Muscle of leg (tissue), 3 donors: ENCODE measurements at regions not wholly inside any gene's neighbourhood (a gene's known extent, or its start where the extent isn't known, plus 50 kb on each side); places are given as distances from the start of the nearest gene placed in this dataset.
A peak's percentile ranks its signal among the peaks of the same experiment; 100 is the strongest.

ENCODE experiments used
- DNase-seq: peaks from one replicate; pipeline ENCODE4 v3.0.0; 2013
- H3K27ac ChIP-seq: one replicate; pipeline ENCODE4 v1.5.1; 2013; ENCODE audit warnings: mild to moderate bottlenecking, low read length, control low read depth
- H3K27me3 ChIP-seq: one replicate; pipeline ENCODE4 v1.6.1; 2013; ENCODE audit warnings: low read length; ENCODE audit not compliant: control insufficient read depth, insufficient read depth
- H3K36me3 ChIP-seq: one replicate; pipeline ENCODE4 v1.6.1; 2013; ENCODE audit warnings: low read length; ENCODE audit not compliant: control insufficient read depth, insufficient read depth
- H3K4me1 ChIP-seq: one replicate; pipeline ENCODE4 v1.6.1; 2013; ENCODE audit warnings: low read length; ENCODE audit not compliant: control insufficient read depth, insufficient read depth
- H3K4me3 ChIP-seq: one replicate; pipeline ENCODE4 v1.5.1; 2013; ENCODE audit warnings: low read length, control low read depth
- H3K9me3 ChIP-seq: replicated peaks from 2 replicates; pipeline ENCODE4 v1.6.1; 2013; ENCODE audit warnings: low read depth, low read length; ENCODE audit not compliant: control insufficient read depth
- WGBS: methylation state at CpG from one replicate; pipeline ENCODE4 v1.1.5; 2013; ENCODE audit warnings: missing lambda C conversion rate; ENCODE audit not compliant: insufficient coverage; 5-methylcytosine and 5-hydroxymethylcytosine counted together

GRCh38 chr20:12598894-12599293 lies 409.9 kb upstream of the SPTLC3 start:
- no CpG with 5 or more reads among the region's 3 CpGs for WGBS
- no peaks in the 10 kb centered on the region for H3K36me3 ChIP-seq
- no peak for DNase-seq
- H3K4me3 ChIP-seq, result no peak overlapping the region
- H3K27me3 ChIP-seq, result no peaks in the 10 kb centered on the region
- no peaks in the 10 kb centered on the region for H3K4me1 ChIP-seq
- H3K27ac ChIP-seq, result no peak overlapping the region
- no peaks in the 10 kb centered on the region for H3K9me3 ChIP-seq

- Histone ChIP-seq H3K27me3 (no peaks in the 10 kb centered on the region), H3K36me3 (no peaks in the 10 kb centered on the region), H3K27ac (no peak overlapping the region), H3K9me3 (no peaks in the 10 kb centered on the region), H3K4me1 (no peaks in the 10 kb centered on the region), H3K4me3 (no peak overlapping the region)
- no peak for DNase-seq
These were observed 409.3 kb upstream of the SPTLC3 start for GRCh38 chr20:12599494-12599893.

- Histone ChIP-seq H3K36me3 (no peaks in the 10 kb centered on the region), H3K27ac (no peak overlapping the region), H3K4me3 (no peak overlapping the region), H3K9me3 (no peaks in the 10 kb centered on the region), H3K4me1 (no peaks in the 10 kb centered on the region), H3K27me3 (no peaks in the 10 kb centered on the region)
- DNase-seq, result no peak
- 38% methylated on average over 1 of the region's 2 CpGs for WGBS
These were observed 403.0 kb upstream of the SPTLC3 start for GRCh38 chr20:12605751-12606150.

GRCh38 chr20:12610871-12611270 lies 397.9 kb upstream of the SPTLC3 start:
- H3K4me1 ChIP-seq, result no peaks in the 10 kb centered on the region
- no peak overlapping the region for H3K27ac ChIP-seq
- no peaks in the 10 kb centered on the region for H3K9me3 ChIP-seq
- no peaks in the 10 kb centered on the region for H3K36me3 ChIP-seq
- H3K4me3 ChIP-seq, result no peak overlapping the region
- whole genome bisulfite sequencing, result no CpG with 5 or more reads among the region's 1 CpG
- no peak for DNase-seq
- no peaks in the 10 kb centered on the region for H3K27me3 ChIP-seq

GRCh38 chr20:12614764-12615163 lies 394.0 kb upstream of the SPTLC3 start:
- Histone ChIP-seq H3K27me3 (no peaks in the 10 kb centered on the region), H3K4me3 (no peak overlapping the region), H3K9me3 (no peaks in the 10 kb centered on the region), H3K4me1 (no peaks in the 10 kb centered on the region), H3K36me3 (no peaks in the 10 kb centered on the region), H3K27ac (no peak overlapping the region)
- no peak for DNase-seq
- 100% methylated on average over 1 of the region's 1 CpG for WGBS

- 85% methylated on average over 2 of the region's 5 CpGs for WGBS
- Histone ChIP-seq H3K36me3 (no peaks in the 10 kb centered on the region), H3K27me3 (no peaks in the 10 kb centered on the region), H3K4me1 (no peaks in the 10 kb centered on the region), H3K9me3 (no peaks in the 10 kb centered on the region), H3K27ac (no peak overlapping the region), H3K4me3 (no peak overlapping the region)
- no peak for DNase-seq
These were observed 391.7 kb upstream of the SPTLC3 start for GRCh38 chr20:12617076-12617475.

GRCh38 chr20:12623870-12624269 lies 384.9 kb upstream of the SPTLC3 start:
- Histone ChIP-seq H3K4me1 (no peaks in the 10 kb centered on the region), H3K9me3 (no peaks in the 10 kb centered on the region), H3K27ac (no peak overlapping the region), H3K27me3 (no peaks in the 10 kb centered on the region), H3K36me3 (no peaks in the 10 kb centered on the region), H3K4me3 (no peak overlapping the region)
- WGBS, result no CpG with 5 or more reads among the region's 1 CpG
- no peak for DNase-seq

GRCh38 chr20:12627485-12627884 lies 381.3 kb upstream of the SPTLC3 start:
- Histone ChIP-seq H3K27ac (no peak overlapping the region), H3K4me3 (no peak overlapping the region), H3K36me3 (no peaks in the 10 kb centered on the region), H3K4me1 (no peaks in the 10 kb centered on the region), H3K9me3 (no peaks in the 10 kb centered on the region), H3K27me3 (no peaks in the 10 kb centered on the region)
- no peak for DNase-seq
- WGBS, result no CpG with 5 or more reads among the region's 4 CpGs

- Histone ChIP-seq H3K9me3 (no peaks in the 10 kb centered on the region), H3K27ac (no peak overlapping the region), H3K4me3 (no peak overlapping the region), H3K4me1 (peaks cover 3% of the 10 kb centered on the region), H3K36me3 (no peaks in the 10 kb centered on the region), H3K27me3 (no peaks in the 10 kb centered on the region)
- DNase-seq, result no peak
- WGBS, result 67% methylated on average over 5 of the region's 7 CpGs
These were observed 370.0 kb upstream of the SPTLC3 start for GRCh38 chr20:12638633-12639312.

GRCh38 chr20:12640251-12640650 lies 368.5 kb upstream of the SPTLC3 start:
- 70% methylated on average over 2 of the region's 4 CpGs for WGBS
- peak; percentile 7 for DNase-seq

GRCh38 chr20:12641619-12642018 lies 367.2 kb upstream of the SPTLC3 start:
- Histone ChIP-seq H3K4me1 (peaks cover 3% of the 10 kb centered on the region), H3K27me3 (no peaks in the 10 kb centered on the region), H3K9me3 (no peaks in the 10 kb centered on the region), H3K4me3 (no peak overlapping the region), H3K27ac (no peak overlapping the region), H3K36me3 (no peaks in the 10 kb centered on the region)
- WGBS, result 20% methylated on average over 1 of the region's 4 CpGs
- DNase-seq, result no peak

More at GRCh38 chr20:12640251-12640650, 368.5 kb upstream of the SPTLC3 start:
- no peaks in the 10 kb centered on the region for H3K9me3 ChIP-seq
- H3K36me3 ChIP-seq, result no peaks in the 10 kb centered on the region
- H3K27ac ChIP-seq, result no peak overlapping the region
- H3K4me1 ChIP-seq, result peaks cover 3% of the 10 kb centered on the region
- H3K27me3 ChIP-seq, result no peaks in the 10 kb centered on the region
- H3K4me3 ChIP-seq, result no peak overlapping the region
